ENCODE measurements at regions not wholly inside any gene's neighbourhood (a gene's known extent, or its start where the extent isn't known, plus 50 kb on each side); places are given as distances from the start of the nearest gene placed in this dataset.

GRCh38 chr4:81814987-81815541 lies 343.4 kb upstream of the RASGEF1B start:
- TF ChIP-seq CTCF (IDR thresholded peaks at IDR 0.05): no peak
- TF ChIP-seq POLR2A (IDR thresholded peaks at IDR 0.05; ENCODE audit: low read depth): no peak
- no peak for TF ChIP-seq EP300 (IDR thresholded peaks at IDR 0.05)
- no peak for TF ChIP-seq POLR2AphosphoS5 (IDR thresholded peaks at IDR 0.05)
